ENCODE measurements at regions not wholly inside any gene's neighbourhood (a gene's known extent, or its start where the extent isn't known, plus 50 kb on each side); places are given as distances from the start of the nearest gene placed in this dataset.

- no peak for FAIRE-seq
- peak; percentile 6 for DNase-seq (ENCODE audit: low read depth, low spot score)
Observed at GRCh38 chr6:105835373-105835772, 250.8 kb upstream of the PRDM1 start.

More at GRCh38 chr6:105835373-105835772, 250.8 kb upstream of the PRDM1 start:
- Histone ChIP-seq H3K9me1 (replicated peaks; ENCODE audit: control insufficient read depth, extremely low read depth, insufficient read depth, low read length) (no peaks in the 10 kb centered on the region), H4K20me1 (replicated peaks; ENCODE audit: control insufficient read depth, extremely low read depth, insufficient read depth, low read length) (no peaks in the 10 kb centered on the region), H3K27me3 (ENCODE audit: control insufficient read depth in 2 of 2, insufficient read depth in 2 of 2, low read length in 2 of 2) (no peaks in the 10 kb centered on the region), H3K9me3 (replicated peaks; ENCODE audit: control insufficient read depth, insufficient read depth, low read length) (no peaks in the 10 kb centered on the region), H3K4me3 (replicated peaks in 1 of 3; ENCODE audit: insufficient read depth in 1 of 3, low read depth in 1 of 3, low read length in 3 of 3) (no peak overlapping the region), H3K27ac (ENCODE audit: insufficient read depth, low read depth, low read length) (no peak overlapping the region), H3K4me1 (ENCODE audit: control insufficient read depth, extremely low read depth, insufficient read depth, low read length) (no peaks in the 10 kb centered on the region), H3K36me3 (ENCODE audit: control insufficient read depth in 2 of 2, extremely low read depth in 1 of 2, insufficient read depth in 2 of 2, low read length in 2 of 2) (no peaks in the 10 kb centered on the region), H3K9ac (replicated peaks; ENCODE audit: extremely low read depth, insufficient read depth, low read length) (no peak overlapping the region), H3K4me2 (ENCODE audit: insufficient read depth, low read length) (no peak overlapping the region), H2AFZ (ENCODE audit: low read depth, low read length) (no peak overlapping the region), H3K79me2 (ENCODE audit: control insufficient read depth, insufficient read depth, low read length) (no peaks in the 10 kb centered on the region)
- dilution Hi-C loops (cut with MboI; ENCODE audit: extremely low pct_ligation_motif_present, low sequenced_read_pairs) (no loop called here), intact Hi-C loops (cut with micrococcal nuclease) (loop anchor here (1.0 to 10.0 kb wide), 2 partner anchors 351 to 404 kb away; no protein-coding TSS in a partner anchor)
- ChIA-PET POLR2A (interaction anchor here (0.6 kb wide), 1 partner anchor 362 kb away, joined by 5 read pairs; no protein-coding TSS in a partner anchor), CTCF (interaction anchor here (0.6 to 1.6 kb wide), 4 partner anchors 350 to 405 kb away, joined by 3 to 16 read pairs (median 4); no protein-coding TSS in a partner anchor)
- no TSS peak for BruUV-seq (replicated peaks)
- no peak for TF ChIP-seq CTCF (IDR thresholded peaks at IDR 0.05; ENCODE audit: extremely low read depth in 1 of 2, insufficient read depth in 1 of 2, low read depth in 1 of 2, low read length in 2 of 2)
- TF ChIP-seq MAX (IDR thresholded peaks at IDR 0.05; ENCODE audit: insufficient read depth, insufficient read length), result no peak
- no peak for TF ChIP-seq EZH2 (IDR thresholded peaks at IDR 0.05; ENCODE audit: borderline replicate concordance, low read depth, low read length, severe bottlenecking)
- TF ChIP-seq POLR2AphosphoS5 (IDR thresholded peaks at IDR 0.05; ENCODE audit: insufficient read depth, low read depth, low read length), result no peak
- TF ChIP-seq MYC (IDR thresholded peaks at IDR 0.05; ENCODE audit: low read depth, low read length), result no peak
- TF ChIP-seq JUN (IDR thresholded peaks at IDR 0.05; ENCODE audit: borderline replicate concordance, insufficient read depth, insufficient read length, low read depth), result no peak
- no peak for TF ChIP-seq POLR2A (IDR thresholded peaks at IDR 0.05; ENCODE audit: low read depth, low read length)
- no peak for TF ChIP-seq FOS (IDR thresholded peaks at IDR 0.05; ENCODE audit: borderline replicate concordance, insufficient read depth, low read length)
- TF ChIP-seq GATA2 (IDR thresholded peaks at IDR 0.05; ENCODE audit: insufficient read depth, insufficient read length, low read depth, low read length), result no peak
